ENCODE measurements at regions not wholly inside any gene's neighbourhood (a gene's known extent, or its start where the extent isn't known, plus 50 kb on each side); places are given as distances from the start of the nearest gene placed in this dataset.

DNA sequence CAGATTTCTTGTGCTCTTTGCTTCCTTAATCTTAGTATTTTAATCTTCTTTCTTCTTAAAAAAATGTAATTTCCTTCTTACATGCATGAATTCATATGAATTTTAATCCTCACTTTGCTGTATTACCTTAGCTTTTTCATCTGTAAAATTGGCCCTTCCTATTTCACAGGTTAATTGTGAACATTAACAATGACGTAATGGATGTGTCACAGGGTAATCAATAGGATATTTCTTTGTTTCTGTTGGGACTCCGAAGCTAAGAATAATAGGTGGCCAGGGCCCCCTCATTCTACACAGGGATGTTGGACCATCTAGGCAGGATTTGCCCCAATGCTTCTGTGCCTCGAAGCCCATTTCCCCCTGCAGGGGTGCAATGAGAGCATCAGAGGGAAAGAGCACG lies 187.4 kb upstream of the NFIB start:
- DNase-seq (ENCODE audit: low read depth, low spot score) (no peak), FAIRE-seq (no peak)
- H3K9me1 ChIP-seq (replicated peaks; ENCODE audit: control insufficient read depth, extremely low read depth, insufficient read depth, low read length): no peaks in the 10 kb centered on the region
- POLR2A ChIA-PET: no interaction called here
- CTCF ChIA-PET: interaction anchor here (1.0 kb wide), 1 partner anchor 13 kb away, joined by 3 read pairs; no protein-coding TSS in a partner anchor
- no peak overlapping the region for H3K27ac ChIP-seq (ENCODE audit: insufficient read depth, low read depth, low read length)
- H3K4me3 ChIP-seq (replicated peaks in 1 of 3; ENCODE audit: insufficient read depth in 1 of 3, low read depth in 1 of 3, low read length in 3 of 3): no peak overlapping the region
- dilution Hi-C loops (cut with MboI; ENCODE audit: extremely low pct_ligation_motif_present, low sequenced_read_pairs) (no loop called here), intact Hi-C loops (cut with micrococcal nuclease) (no loop called here)
- no TSS peak for BruUV-seq (replicated peaks)
- TF ChIP-seq EZH2 (IDR thresholded peaks at IDR 0.05; ENCODE audit: borderline replicate concordance, low read depth, low read length, severe bottlenecking): no peak
- TF ChIP-seq FOS (IDR thresholded peaks at IDR 0.05; ENCODE audit: borderline replicate concordance, insufficient read depth, low read length): no peak
- no peak for TF ChIP-seq JUN (IDR thresholded peaks at IDR 0.05; ENCODE audit: borderline replicate concordance, insufficient read depth, insufficient read length, low read depth)
- no peak for TF ChIP-seq MYC (IDR thresholded peaks at IDR 0.05; ENCODE audit: low read depth, low read length)
- no peak for TF ChIP-seq GATA2 (IDR thresholded peaks at IDR 0.05; ENCODE audit: insufficient read depth, insufficient read length, low read depth, low read length)
- no peak for TF ChIP-seq POLR2AphosphoS5 (IDR thresholded peaks at IDR 0.05; ENCODE audit: insufficient read depth, low read depth, low read length)
- TF ChIP-seq, protein P1, sequence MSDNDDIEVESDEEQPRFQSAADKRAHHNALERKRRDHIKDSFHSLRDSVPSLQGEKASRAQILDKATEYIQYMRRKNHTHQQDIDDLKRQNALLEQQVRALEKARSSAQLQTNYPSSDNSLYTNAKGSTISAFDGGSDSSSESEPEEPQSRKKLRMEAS (IDR thresholded peaks at IDR 0.05; ENCODE audit: insufficient read depth, insufficient read length): no peak
- TF ChIP-seq CTCF (IDR thresholded peaks at IDR 0.05; ENCODE audit: extremely low read depth in 1 of 2, insufficient read depth in 1 of 2, low read depth in 1 of 2, low read length in 2 of 2): no peak
- TF ChIP-seq POLR2A (IDR thresholded peaks at IDR 0.05; ENCODE audit: low read depth, low read length): no peak
- H3K4me1 ChIP-seq (ENCODE audit: control insufficient read depth, extremely low read depth, insufficient read depth, low read length): no peaks in the 10 kb centered on the region
- no peaks in the 10 kb centered on the region for H3K36me3 ChIP-seq (ENCODE audit: control insufficient read depth in 2 of 2, extremely low read depth in 1 of 2, insufficient read depth in 2 of 2, low read length in 2 of 2)
- H3K4me2 ChIP-seq (ENCODE audit: insufficient read depth, low read length): no peak overlapping the region
- H2AFZ ChIP-seq (ENCODE audit: low read depth, low read length): no peak overlapping the region
- no peak overlapping the region for H3K9ac ChIP-seq (replicated peaks; ENCODE audit: extremely low read depth, insufficient read depth, low read length)
- H3K79me2 ChIP-seq (ENCODE audit: control insufficient read depth, insufficient read depth, low read length): no peaks in the 10 kb centered on the region
- peaks cover 21 to 32% of the 10 kb centered on the region in 2 experiments for H3K27me3 ChIP-seq (ENCODE audit: control insufficient read depth in 2 of 2, insufficient read depth in 2 of 2, low read length in 2 of 2)
- no peaks in the 10 kb centered on the region for H3K9me3 ChIP-seq (replicated peaks; ENCODE audit: control insufficient read depth, insufficient read depth, low read length)
- H4K20me1 ChIP-seq (replicated peaks; ENCODE audit: control insufficient read depth, extremely low read depth, insufficient read depth, low read length): no peaks in the 10 kb centered on the region
